Transverse colon (tissue), 4 donors: ENCODE measurements at regions not wholly inside any gene's neighbourhood (a gene's known extent, or its start where the extent isn't known, plus 50 kb on each side); places are given as distances from the start of the nearest gene placed in this dataset.
"Not testable (repeated sequence)": the region's sequence is repeated elsewhere in the genome, so short reads cannot be mapped to it uniquely, and the experiment has no call there.

ENCODE experiments used
- DNase-seq: peaks from one replicate; pipeline ENCODE4 v3.0.0-alpha.2; 2019
- H3K27ac ChIP-seq, 4 donors: fragments of 200-600 bp; sonication (generic); 2 replicates each; pipeline ENCODE4 v1.5.1; 2016 to 2018; ENCODE audit warnings: inconsistent platforms in 4 of 4
- H3K27me3 ChIP-seq: fragments of 200-600 bp; sonication (generic); 2 replicates; pipeline ENCODE4 v1.5.1; 2017; ENCODE audit warnings: inconsistent platforms
- H3K36me3 ChIP-seq, 4 donors: fragments of 200-600 bp; sonication (generic); 2 replicates each; pipeline ENCODE4 v1.5.1; 2017 to 2019; ENCODE audit warnings: inconsistent platforms in 4 of 4
- H3K4me1 ChIP-seq, 4 donors: fragments of 200-600 bp; sonication (generic); 2 replicates each; pipeline ENCODE4 v1.5.1; 2017 to 2020; ENCODE audit warnings: inconsistent platforms in 4 of 4
- H3K4me3 ChIP-seq, 4 donors: fragments of 200-600 bp; sonication (generic); 1 replicate in 1 of 4; 2 replicates in 3 of 4; pipeline versions ENCODE4 v1.5.1 to v1.6.1; 2017 to 2019; ENCODE audit warnings: inconsistent platforms in 4 of 4
- H3K9me3 ChIP-seq, 2 donors: fragments of 200-600 bp; sonication (generic); 2 replicates each; pipeline ENCODE4 v1.5.1; 2017 to 2019; ENCODE audit warnings: inconsistent platforms in 2 of 2
- CTCF ChIP-seq, 5 experiments: fragments of 200-600 bp in 3 of 5; fragments of 450-650 bp in 2 of 5; sonication (generic) in 3 of 5; IDR thresholded peaks; 1 replicate in 2 of 5; 2 replicates in 3 of 5; pipeline ENCODE4 v1.5.1; 2016 to 2017; ENCODE audit warnings: antibody characterized with exemption in 5 of 5, inconsistent platforms in 3 of 5, mild to moderate bottlenecking in 2 of 5, moderate library complexity in 1 of 5
- EP300 ChIP-seq: sonication (generic); formaldehyde crosslinking; IDR thresholded peaks from one replicate; pipeline ENCODE4 v1.6.1; 2017; ENCODE audit warnings: antibody characterized with exemption, low read depth
- POLR2A ChIP-seq: fragments of 450-650 bp; IDR thresholded peaks from one replicate; pipeline ENCODE4 v1.6.1; 2016; ENCODE audit warnings: antibody characterized with exemption, mild to moderate bottlenecking, moderate library complexity
- POLR2AphosphoS5 ChIP-seq, 3 donors: sonication (generic); formaldehyde crosslinking; IDR thresholded peaks; one replicate each; pipeline ENCODE4 v1.6.1; 2016; ENCODE audit warnings: antibody characterized with exemption in 3 of 3
- WGBS, 2 donors: methylation state at CpG; one replicate each; pipeline ENCODE4 v1.1.5; 2018; ENCODE audit warnings: low coverage in 1 of 2; 5-methylcytosine and 5-hydroxymethylcytosine counted together
- in situ Hi-C, 4 donors: fragments of 200-750 bp; cut with MboI; loops; one replicate each; pipeline versions ENCODE4 v1.15.0 to v1.15.1; 2017; ENCODE audit warnings: low sequenced_read_pairs in 3 of 4, low pct_ligation_motif_present in 1 of 4, low pct_unique_long_range_greater_than_20kb in 1 of 4
- intact Hi-C: fragments of 100-400 bp; cut with DNase I; formaldehyde crosslinking; loops from one replicate; pipeline ENCODE4 v1.15.1; 2023; ENCODE audit warnings: low total_unique reads

DNA sequence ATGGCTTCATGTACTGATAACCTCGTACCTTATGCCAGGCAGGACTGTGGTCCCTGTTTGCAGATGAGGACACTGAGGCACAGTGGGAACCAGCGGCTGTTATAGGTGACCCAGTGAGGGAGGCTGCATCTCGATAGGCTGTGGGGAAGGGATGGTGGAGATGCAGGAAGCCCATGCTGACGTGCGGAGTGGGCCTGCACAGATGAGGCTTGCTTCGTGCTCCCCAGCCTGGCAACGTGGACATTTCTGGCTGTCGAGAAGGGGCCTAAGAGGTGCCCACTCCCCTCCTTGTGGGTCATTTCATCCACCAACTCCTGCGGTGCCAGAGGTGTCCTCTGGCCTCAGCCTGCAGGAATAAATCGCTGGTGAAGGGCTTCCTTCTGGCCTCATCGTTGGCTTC, 107.4 kb downstream of the SLC25A47 start:
- no peak for DNase-seq
- WGBS, 2 donors, result 96 to 100% methylated on average over 3 to 11 of the region's 11 CpGs
- in situ Hi-C loops, result no loop called here
- Histone ChIP-seq H3K9me3 (no peaks in the 10 kb centered on the region), H3K4me1 (peaks cover 0 to 9% (median 5%) of the 10 kb centered on the region in 4 donors), H3K36me3 (no peaks in the 10 kb centered on the region), H3K27ac (no peak overlapping the region), H3K4me3 (no peak overlapping the region), H3K27me3 (no peaks in the 10 kb centered on the region)
- no peak for TF ChIP-seq POLR2AphosphoS5 (IDR thresholded peaks at IDR 0.05)
- no peak for TF ChIP-seq CTCF (IDR thresholded peaks at IDR 0.05)
- TF ChIP-seq EP300, result no peak
- no peak for TF ChIP-seq POLR2A
- intact Hi-C loops, result no loop called here

- H3K27ac ChIP-seq, H3K4me3 ChIP-seq, H3K9me3 ChIP-seq, H3K36me3 ChIP-seq, in situ Hi-C loops, intact Hi-C loops, DNase-seq, H3K27me3 ChIP-seq: not testable (repeated sequence)
- WGBS, 2 donors, result 92% methylated on average over 4 of the region's 4 CpGs; no CpG with 5 or more reads in 1 of the 2 donors
- H3K4me1 ChIP-seq, result peaks cover 0 to 18% (median 12%) of the 10 kb centered on the region in 4 donors
These were observed 108.3 kb downstream of the SLC25A47 start for GRCh38 chr14:100431461-100431860.

GRCh38 chr14:100432652-100433427, 109.7 kb downstream of the SLC25A47 start:
- in situ Hi-C loops, result no loop called here
- H3K27me3 ChIP-seq, result no peaks in the 10 kb centered on the region
- no peaks in the 10 kb centered on the region for H3K36me3 ChIP-seq
- no peak for TF ChIP-seq CTCF (IDR thresholded peaks at IDR 0.05)
- no peak for TF ChIP-seq EP300
- no peak for TF ChIP-seq POLR2A
- TF ChIP-seq POLR2AphosphoS5 (IDR thresholded peaks at IDR 0.05), result no peak
- no peak for DNase-seq
- H3K27ac ChIP-seq, result no peak overlapping the region
- no peak overlapping the region for H3K4me3 ChIP-seq
- H3K9me3 ChIP-seq, result no peaks in the 10 kb centered on the region
- intact Hi-C loops, result no loop called here
- 76 to 82% methylated on average over 2 to 5 of the region's 5 CpGs for WGBS, 2 donors
- peaks cover 0 to 30% (median 23%) of the 10 kb centered on the region in 4 donors for H3K4me1 ChIP-seq

DNA sequence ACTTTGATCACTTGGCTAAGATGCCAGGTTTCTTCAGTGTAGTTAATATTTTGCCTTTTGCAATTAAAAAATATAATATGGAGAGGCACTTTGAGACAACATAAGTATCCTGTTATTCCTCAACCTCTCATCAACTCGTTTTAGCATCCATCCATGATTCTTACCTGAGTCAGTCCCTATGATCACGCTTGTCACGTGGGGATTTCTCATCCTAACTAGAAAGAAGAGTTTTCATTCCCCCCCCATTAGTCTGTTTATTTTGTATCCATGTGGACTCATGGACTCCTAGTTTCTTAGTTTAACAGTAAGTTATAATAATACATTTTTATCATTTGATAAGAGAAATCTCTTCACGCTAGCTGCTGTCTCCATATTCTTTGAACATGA, 110.3 kb downstream of the SLC25A47 start:
- H3K36me3 ChIP-seq, result no peaks in the 10 kb centered on the region
- whole genome bisulfite sequencing, 2 donors, result 74 to 80% methylated on average over 4 of the region's 4 CpGs
- intact Hi-C loops, result no loop called here
- no peak overlapping the region for H3K4me3 ChIP-seq
- in situ Hi-C loops, result no loop called here
- H3K9me3 ChIP-seq, result no peaks in the 10 kb centered on the region
- H3K27me3 ChIP-seq, result no peaks in the 10 kb centered on the region
- peaks cover 1 to 36% (median 26%) of the 10 kb centered on the region in 4 donors for H3K4me1 ChIP-seq
- no peak for TF ChIP-seq EP300
- no peak for TF ChIP-seq POLR2AphosphoS5 (IDR thresholded peaks at IDR 0.05)
- TF ChIP-seq POLR2A, result no peak
- TF ChIP-seq CTCF (IDR thresholded peaks at IDR 0.05), result no peak
- no peak overlapping the region for H3K27ac ChIP-seq
- DNase-seq, result no peak
